ENCODE measurements at regions not wholly inside any gene's neighbourhood (a gene's known extent, or its start where the extent isn't known, plus 50 kb on each side); places are given as distances from the start of the nearest gene placed in this dataset.

DNA sequence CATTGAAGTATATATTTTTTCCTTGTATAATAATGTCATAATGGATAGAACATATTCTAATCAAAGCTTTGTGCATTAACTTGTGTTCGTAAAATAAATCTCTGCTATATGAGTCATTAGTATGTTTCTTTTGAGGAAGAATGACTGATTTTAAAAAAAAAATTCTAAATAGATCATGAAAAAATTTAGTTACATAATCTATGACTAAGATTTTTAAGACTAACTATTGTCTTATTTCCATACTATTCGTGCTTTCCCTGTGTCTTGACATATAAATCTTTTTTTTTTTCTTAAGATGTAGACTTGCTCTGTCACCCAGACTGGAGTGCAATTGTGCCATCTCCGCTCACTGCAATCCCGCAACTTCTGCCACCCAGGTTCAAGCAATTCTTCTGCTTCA, 226.1 kb downstream of the DSEL start:
- no peak for DNase-seq (ENCODE audit: low read depth, low spot score)

DNA sequence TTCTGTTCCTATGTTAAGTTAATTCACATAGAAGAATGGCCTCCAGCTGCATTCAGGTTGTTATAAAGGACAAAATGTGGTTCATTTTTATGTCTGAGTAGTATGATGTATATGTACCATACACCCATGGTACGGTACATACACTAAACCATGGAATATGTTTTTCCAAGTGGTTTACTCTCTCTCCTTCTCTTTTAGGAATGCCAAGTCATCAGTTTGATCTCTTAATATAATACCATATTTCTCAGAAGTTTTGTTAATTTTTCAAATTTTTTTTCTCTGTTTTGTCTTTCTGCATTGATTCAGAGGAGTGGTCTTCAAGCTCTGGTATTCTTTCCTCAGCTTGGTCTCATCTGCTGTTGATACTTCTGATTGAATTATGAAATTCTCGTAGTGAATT, 230.9 kb downstream of the DSEL start:
- no peak for DNase-seq (ENCODE audit: low read depth, low spot score)

DNA sequence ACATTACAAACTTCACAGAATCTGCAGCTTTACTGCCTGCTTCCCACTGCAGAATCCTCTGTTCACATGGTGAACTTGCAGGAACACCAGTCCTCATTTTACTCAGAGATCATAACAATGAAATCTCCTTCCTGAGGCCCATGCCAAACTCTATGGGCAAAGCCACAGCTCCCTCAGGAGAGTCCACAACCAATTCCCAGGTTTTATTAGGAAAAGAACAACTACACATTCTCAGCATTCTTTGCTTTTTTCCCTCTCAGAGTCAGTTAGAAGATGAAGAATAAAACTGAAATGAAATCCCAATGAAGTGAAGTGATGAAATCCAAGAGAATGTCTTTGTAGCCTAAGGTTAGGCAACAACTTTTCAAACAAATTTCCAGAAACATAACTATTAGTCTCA, 233.7 kb downstream of the DSEL start:
- no peak for DNase-seq (ENCODE audit: low read depth, low spot score)

DNA sequence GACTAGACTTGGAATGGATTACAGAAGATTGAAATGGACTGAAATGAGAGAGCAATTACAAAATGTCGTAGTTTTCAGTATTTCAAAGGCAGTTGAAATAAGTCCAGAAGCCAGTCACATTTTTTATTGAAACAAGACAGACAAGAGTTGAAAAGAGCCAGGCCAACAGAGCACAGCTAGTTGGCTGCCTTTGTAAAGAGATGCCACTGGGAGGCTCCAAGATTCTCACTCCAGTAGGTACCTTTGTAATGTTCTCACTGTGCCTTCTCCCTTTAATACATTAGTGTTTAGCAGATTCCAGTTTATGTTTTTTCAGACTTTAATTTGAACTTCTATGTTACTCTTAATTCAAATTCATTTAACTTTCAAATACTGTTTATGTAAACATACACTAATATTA, 234.8 kb downstream of the DSEL start:
- no peak for DNase-seq (ENCODE audit: low read depth, low spot score)

DNA sequence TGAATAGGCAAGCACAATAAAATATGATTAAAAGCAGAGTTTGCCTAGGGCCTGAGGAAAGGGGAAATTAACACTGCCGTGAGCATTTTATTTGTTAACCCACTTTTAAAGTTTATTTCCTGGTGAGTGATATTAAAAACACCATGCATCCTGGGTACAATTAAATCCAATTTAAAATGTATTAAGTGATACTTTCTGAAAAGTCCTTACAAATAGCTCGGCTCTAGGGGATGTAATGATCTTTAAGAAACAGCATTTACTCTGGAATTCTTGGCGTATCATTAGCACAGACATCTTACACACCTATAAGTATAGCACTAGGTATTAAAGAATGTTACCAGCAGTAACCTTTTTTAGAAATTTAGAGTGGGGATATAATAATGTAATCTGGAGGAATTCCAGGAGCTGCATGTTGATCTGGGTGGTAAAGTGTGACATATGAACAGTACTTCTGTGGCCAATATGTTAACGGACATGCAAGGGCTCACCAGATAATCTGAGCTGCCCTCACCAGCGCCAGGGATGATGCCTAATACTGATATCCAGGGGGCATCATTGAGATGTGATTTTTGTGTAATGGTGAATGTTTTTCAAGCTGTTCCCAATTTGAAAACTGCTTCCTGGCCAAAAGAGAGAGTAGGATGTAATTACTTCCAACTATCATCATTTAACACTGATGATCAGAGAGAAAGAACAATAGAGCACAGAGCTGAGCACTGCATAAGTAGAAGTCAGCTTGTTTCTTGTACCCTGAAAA, 235.9 kb downstream of the DSEL start:
- DNase-seq (ENCODE audit: low read depth, low spot score): no peak

DNA sequence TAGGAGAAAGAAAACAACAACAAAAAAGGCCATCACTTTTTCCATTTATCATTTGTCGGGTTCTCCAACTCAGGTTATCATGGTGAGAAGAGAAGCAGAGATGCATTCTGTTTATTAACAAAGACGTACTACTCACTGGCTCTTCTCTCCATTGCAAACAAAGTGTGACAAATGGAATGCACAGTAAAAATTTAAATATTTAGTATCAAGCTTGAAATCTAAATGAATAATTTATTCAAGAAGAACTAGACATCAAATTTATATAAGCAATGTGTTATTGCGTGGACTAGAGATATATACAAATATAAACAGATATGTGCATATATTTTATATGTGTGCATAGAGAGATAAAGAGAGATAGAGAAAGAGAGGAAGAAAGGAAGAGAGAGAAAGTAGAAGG, 236.5 kb downstream of the DSEL start:
- no peak for DNase-seq (ENCODE audit: low read depth, low spot score)

DNA sequence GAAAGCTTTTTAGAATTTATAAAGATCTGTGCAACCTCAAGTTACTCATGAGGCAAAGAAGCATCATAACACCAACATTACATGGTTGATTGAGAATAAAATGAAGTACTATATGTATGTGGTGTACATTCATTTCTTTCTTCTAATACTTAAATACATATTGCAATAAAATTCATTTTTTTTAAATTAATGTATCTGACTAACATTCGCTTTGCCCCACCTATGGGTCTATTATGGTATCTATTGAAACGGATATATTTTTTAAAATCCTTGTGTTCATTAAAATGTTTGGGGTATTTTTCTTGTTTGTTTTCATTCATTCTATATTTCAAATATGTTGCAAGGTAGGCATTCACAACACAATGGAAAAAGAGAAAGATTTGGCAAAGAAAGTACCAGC, 237.5 kb downstream of the DSEL start:
- no peak for DNase-seq (ENCODE audit: low read depth, low spot score)

DNA sequence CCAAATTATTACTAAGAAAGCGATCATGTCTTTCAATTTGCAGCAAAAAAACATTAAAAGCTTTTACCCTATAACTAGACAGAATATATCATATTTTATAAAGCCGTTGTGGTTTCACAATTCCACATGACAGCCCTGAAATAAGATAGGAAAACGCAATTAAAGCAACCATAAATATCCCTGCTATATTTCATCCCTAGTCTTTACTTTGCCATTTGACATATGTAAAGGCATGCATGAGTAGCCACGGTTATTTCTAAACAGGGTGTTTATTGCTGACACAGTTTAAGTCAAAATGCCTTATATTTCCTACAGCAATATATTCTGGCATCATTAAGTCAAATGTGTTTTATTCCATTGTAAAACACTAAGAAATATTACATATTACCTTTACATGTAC, 239.9 kb downstream of the DSEL start:
- DNase-seq (ENCODE audit: low read depth, low spot score): no peak

DNA sequence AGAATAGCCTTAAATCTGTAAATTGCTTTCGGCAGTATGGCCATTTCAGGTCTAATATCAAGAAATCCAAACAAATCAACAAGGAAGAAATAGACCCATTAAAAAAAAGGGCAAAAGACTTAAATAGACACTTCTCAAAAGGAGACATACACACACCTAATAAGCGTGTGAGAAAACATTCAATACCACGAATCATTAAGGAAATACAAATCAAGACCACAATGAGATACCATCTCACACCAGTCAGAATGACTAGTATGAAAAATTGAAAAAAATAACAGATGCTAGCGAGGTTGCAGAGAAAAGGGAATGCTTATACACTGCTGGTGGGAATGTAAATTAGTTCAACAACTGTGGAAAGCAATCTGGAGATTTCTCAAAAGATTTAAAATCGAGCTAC, 243.2 kb downstream of the DSEL start:
- no peak for DNase-seq (ENCODE audit: low read depth, low spot score)

DNA sequence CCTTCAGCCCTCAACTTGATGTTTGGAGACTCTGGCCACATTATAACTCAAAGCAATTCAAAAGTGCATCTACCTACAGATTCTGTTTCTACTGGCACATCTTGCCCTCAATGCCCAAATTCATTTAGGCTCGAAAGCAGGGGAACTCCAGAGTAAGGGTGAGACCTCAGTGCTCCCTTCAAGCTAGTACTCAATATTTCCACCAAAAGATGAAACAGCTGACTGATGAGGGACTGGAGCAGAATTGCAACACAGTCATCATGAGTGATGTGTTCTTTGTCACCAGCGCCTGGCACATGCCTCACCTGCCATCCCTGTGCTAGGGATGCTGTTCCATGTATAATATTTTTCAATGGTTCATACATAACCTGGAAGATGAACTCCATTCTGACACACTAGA, 247.3 kb downstream of the DSEL start:
- no peak for DNase-seq (ENCODE audit: low read depth, low spot score)

DNA sequence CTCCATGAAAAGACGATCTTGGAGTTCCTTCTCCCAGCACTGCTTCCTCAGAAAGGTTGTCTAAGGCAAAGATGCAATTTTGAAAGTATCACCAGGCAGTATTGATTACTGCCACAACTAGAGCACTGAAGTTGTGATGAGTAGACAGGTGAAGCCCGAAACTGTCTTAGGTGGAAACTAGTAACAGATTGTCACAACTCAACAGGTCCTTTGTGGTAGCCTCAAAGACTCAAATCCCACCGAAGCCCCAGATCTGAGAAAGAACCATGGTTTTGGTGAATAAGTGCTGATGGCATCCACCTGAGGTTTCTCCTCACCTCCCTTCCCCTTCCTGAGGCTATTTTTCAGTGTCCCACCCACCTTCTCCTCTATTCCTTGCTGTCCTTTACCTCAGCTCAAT, 248.0 kb downstream of the DSEL start:
- no peak for DNase-seq (ENCODE audit: low read depth, low spot score)

DNA sequence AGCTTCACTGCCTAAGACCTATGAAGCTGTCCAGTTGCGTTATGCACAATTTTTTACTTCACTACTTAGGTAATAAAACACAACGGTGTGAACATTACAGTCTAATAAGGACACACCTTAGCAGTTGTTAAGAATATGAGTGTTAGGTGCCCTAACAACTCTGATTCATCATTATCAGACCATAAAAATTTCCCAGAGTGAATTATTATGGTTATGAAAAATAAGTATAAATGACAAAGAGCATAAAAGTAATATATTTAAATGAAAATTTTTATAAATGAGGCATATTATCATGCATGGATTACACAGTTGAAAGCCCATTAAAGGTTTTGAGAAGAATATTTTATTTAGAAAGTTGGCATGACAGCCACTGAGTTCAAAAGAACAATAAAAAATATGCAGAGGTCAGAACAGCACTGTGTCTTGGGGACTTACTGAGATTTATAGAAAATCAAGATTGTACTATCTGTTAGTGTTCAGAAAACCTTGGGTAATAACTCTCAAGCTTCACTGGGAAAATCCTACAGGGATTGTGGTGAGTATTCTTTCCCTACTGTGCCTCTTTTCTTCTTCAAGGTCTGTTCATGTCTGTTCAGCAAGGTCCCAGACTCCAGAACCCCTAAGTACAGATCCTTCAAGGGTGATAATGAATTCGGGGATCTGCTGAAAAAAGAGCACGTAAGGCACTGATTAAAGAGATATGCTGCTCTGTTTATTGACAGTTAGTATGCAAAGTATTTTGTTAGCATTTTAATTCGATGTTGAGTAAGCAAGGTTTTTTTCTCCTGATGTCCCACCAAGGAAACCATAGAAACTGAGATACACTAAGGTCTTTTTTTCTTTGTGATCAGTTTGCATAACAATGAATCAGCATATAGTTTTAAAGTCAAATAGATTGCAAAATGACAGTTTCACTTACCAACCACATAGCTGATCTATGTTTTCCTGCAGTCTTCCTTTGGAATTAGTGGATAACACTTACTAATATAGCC, 250.0 kb downstream of the DSEL start:
- no peak for DNase-seq (ENCODE audit: low read depth, low spot score)

DNA sequence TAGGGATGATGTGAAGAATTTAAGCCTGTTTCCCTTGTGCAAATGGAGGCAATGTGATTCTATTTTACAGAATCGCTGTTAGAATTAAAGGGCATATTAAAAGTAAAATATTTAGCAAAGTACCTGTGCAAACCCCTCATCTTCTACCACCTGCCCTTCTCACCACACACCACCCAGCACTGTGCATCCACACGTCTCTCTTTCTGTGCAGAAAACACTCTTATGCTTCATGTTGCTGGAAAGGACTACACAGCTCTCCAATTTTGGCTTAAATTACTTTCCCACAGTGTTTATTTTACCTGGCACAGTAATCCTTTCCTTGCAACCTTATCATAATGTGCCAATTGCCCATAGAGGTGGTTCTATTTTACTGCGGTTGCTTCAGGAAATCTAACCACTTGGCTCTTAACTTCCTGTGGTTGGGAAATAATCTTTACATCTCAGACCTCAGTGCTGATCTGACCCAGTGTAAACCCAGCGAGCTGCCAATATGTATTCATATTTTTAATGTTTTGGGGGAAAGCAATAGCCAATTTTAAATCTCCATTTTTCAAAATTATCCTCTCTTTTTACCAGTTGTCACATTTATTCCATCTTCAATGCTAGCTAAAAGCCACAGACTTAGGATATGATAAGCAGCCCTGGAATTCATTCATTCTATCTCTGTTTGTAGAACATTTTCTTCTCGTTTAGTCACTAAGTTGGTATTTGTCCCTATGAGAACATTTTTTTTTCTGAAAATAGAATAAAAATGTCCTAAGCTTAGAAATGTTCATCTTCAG, 250.9 kb downstream of the DSEL start:
- no peak for DNase-seq (ENCODE audit: low read depth, low spot score)

DNA sequence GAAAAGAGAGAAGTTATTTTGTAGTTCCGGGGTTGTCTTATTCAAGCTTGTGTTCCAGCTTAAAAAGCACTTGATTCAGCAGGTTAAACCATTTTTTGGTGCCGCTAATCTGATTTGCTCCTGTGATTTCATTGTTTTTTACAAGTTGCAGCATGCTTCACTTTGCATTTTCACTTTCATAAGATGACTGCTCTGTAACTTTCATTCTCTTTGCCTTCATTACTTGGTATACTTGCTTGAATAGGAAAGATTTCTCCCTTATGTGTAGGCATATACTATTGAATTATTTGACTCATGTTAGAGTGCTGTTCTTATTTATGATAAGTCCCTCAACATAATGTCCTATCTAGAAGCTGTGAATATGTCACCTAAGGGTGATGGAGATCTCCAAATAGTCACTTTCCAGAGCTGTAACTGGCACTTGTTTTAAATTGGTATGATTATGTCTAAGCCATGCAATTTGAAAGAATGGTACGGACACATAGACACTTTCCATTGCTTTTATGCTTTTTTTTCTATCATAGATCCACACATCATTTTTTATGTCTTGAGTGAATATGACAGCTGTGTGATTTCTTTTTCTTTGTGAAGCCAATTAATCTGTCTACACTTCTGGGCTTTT, 254.5 kb downstream of the DSEL start:
- DNase-seq (ENCODE audit: low read depth, low spot score): no peak

DNA sequence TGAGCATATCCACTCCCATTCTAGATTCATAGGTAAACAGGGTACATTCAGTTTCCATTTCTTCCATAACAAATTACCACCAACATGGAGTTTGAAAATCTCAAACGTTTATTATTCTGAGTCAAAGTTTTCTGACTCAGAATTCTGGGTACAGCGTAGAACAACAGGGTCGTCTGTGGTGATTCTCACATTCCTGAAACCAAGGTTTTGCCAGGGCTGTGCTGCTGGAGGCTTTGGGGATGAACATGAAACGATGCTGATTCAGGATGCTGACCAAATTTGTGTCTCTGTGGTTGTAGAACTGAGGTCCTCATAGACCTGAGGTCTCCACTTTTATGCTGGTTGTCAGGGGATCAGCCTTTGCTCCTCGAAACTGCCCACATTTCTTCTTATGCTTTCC, 255.7 kb downstream of the DSEL start:
- no peak for DNase-seq (ENCODE audit: low read depth, low spot score)

DNA sequence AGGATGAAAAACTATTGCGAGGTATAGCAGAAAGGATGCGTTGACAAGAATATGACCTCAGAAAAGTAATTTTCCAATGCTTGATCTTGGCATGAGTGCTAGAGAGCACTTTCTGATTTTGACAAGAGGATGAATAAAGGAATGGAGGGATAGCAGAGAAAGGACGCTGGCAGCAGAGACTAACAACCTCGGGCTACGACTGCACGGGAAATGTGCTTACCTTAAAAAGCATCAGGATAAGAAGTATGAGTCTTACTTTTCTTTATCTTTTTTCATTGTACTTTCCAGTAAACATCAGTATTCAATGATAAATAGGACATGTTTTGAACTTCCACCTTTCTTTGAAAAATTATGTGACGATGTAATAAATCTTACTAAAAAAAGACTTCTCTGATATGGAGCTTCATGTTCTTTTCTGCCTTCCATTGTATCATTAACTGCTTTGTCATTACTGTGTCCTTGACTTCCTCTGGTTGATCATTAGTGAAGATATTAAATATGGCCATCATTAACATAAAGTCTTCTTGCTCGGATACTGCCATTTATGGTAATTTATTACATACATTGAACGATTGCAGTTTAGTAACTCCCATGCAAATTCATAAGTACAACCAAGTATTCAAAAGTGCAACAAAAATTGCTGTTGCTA, 265.6 kb downstream of the DSEL start:
- no peak for DNase-seq (ENCODE audit: low read depth, low spot score)

DNA sequence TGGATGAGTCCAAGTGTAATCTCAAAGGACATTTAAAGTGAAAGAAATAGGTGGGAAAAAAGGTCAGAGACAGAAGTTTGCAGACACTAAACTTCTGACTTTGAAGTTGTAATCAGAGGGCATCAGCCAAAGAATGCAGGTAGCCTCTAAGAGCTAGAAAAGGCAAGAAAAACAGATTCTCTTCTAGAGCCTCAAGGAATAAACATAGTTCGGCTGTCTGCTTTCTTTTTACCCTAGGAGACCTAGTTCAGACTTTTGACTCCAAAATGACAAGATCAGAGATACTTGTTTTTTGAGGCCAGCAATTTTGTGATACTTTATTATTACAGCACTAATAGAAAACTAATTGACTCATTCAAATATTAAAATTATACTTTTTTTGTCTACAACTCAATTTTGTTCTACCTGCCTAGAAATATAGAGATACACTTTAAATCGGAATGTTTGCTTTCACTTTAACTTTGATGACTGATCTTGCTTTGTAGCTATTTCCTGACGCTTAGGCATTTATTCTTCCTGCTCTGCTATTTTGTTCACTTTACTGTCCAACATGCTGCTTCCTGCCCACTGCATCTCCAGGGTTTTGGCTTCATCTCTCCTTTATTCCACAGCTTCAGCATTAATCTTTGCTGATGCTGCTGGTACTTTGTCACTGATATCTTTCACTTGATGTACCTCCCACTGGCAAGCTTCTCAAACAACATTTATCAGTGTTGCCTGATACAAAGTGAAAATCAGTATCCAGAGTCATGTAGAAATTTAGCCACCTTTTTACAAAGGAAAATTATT, 272.5 kb downstream of the DSEL start:
- DNase-seq (ENCODE audit: low read depth, low spot score): no peak

DNA sequence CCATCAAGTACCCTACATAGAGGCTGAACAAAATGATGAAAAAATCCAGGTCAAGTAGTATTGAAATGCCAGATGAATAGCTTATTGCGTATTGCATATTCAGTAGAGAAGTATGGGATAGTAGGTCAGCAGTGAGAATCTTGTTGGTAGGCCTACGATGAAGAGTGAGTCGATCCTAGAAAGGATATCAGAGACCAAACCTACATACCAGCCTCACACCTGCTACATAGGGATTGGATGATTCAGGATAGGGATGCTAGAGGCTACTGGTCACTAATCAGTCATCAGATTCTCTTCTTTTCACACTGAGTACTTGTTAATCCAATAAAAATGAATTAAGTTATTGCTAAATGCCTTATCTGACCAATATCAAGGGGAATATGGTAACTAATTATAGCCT, 274.5 kb downstream of the DSEL start:
- DNase-seq (ENCODE audit: low read depth, low spot score): no peak

DNA sequence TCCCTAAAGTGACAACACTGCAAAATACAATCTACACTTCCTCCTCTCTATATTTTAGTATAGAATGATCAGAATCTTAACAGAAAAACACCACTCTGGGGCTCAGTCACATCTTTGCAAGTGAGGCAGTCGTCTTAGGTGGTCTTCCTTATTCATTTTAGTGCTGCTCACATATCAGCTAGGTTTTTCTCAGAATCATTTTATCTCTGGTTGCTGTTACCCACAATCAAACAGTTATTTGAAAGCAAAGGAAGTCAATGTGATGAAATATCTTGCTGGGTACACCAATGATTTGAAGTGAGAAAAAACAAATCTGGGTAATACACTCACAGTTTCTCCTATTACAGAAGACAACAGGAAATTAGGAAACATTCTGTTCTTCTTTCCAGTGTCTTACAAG, 275.2 kb downstream of the DSEL start:
- DNase-seq (ENCODE audit: low read depth, low spot score): no peak

DNA sequence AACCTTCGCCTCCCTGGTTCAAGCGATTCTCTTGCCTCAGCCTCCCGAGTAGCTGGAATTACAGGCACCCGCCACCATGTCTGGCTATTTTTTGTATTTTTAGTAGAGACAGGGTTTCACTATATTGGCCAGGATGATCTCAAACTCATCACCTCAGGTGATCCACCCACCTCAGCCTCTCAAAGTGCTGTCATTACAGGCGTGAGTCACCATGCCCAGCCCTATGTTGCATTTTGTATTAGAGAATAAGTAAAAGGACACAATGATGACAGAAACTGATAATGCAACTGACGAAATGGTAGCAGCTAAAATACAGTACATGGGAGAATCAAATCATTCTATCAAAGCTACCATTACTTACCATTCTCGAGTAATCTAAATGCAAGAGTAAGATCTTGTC, 276.7 kb downstream of the DSEL start:
- no peak for DNase-seq (ENCODE audit: low read depth, low spot score)

Data from iPS DF 19.7 (cell line).